ENCODE measurements at regions not wholly inside any gene's neighbourhood (a gene's known extent, or its start where the extent isn't known, plus 50 kb on each side); places are given as distances from the start of the nearest gene placed in this dataset.

DNA sequence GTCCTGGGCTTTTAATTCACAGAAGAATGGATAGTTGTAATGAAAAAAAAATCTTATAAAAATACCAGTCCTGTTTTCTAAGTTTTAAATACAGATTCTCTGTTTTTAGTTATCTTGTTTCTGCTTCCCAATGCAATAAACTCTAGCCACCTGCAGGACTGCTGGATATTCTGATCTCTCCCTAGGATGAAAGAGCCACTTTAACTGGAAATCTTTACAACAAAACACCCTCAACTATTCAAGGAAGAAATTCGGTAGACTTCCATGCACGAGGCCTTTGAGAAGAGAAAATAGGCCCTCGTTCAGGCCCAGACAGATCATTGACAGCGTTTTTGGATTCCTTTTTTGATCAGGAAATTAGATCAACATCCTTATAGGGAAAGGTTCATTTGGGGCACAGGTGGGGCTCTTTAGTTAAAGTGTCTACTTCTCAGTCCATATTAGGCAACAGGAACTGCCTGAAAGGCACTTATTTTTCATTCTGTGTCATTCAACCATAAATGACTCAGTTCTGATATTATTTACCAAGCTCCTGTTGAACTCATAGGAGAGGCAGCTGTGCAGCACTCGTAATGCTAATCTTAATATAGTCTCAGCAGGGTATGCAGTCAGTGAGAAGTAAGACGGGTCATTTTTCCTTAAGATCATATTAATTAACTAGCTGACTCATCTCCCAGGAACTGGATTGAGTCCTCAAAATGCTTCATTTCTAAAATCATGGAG, 71.1 kb upstream of the ERRFI1 start (continued):
- TF ChIP-seq RAD21 (IDR thresholded peaks at IDR 0.05; ENCODE audit: low read length), result peak; percentile 31
- TF ChIP-seq, protein P1, sequence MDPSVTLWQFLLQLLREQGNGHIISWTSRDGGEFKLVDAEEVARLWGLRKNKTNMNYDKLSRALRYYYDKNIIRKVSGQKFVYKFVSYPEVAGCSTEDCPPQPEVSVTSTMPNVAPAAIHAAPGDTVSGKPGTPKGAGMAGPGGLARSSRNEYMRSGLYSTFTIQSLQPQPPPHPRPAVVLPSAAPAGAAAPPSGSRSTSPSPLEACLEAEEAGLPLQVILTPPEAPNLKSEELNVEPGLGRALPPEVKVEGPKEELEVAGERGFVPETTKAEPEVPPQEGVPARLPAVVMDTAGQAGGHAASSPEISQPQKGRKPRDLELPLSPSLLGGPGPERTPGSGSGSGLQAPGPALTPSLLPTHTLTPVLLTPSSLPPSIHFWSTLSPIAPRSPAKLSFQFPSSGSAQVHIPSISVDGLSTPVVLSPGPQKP (IDR thresholded peaks at IDR 0.05; ENCODE audit: borderline replicate concordance, low read depth, low read length), result no peak
- TF ChIP-seq MXI1 (IDR thresholded peaks at IDR 0.05; ENCODE audit: borderline replicate concordance, low read depth, low read length), result no peak
